HG03095 (cell line): ENCODE measurements at regions not wholly inside any gene's neighbourhood (a gene's known extent, or its start where the extent isn't known, plus 50 kb on each side); places are given as distances from the start of the nearest gene placed in this dataset.

Experiments
- ATAC-seq: cut with Tn5 transposase; IDR thresholded peaks from one replicate; pipeline ENCODE4 v1.9.1; 2021; ENCODE audit warnings: moderate library complexity; ENCODE audit not compliant: unreplicated experiment

- no peak for ATAC-seq
These were observed 53.6 kb upstream of the RBMS3 start for GRCh38 chr3:29227307-29227706.
